B cell (primary cell): ENCODE measurements at regions not wholly inside any gene's neighbourhood (a gene's known extent, or its start where the extent isn't known, plus 50 kb on each side); places are given as distances from the start of the nearest gene placed in this dataset.

ENCODE experiments used
- ATAC-seq: fragments of 200-7000 bp; cut with Tn5 transposase; one replicate; pipeline ENCODE4 v1.10.0; 2021; ENCODE audit warnings: low read depth, mild to moderate bottlenecking, moderate number of reproducible peaks, moderate library complexity
- CTCF ChIA-PET: fragments of 350-600 bp; sonication (Branson Sonifier 250); formaldehyde crosslinking; loops from one replicate; lab custom pipeline; 2021; ENCODE audit warnings: antibody characterized with exemption, inconsistent platforms; lab: Charles Lee
- POLR2A ChIA-PET: fragments of 350-600 bp; sonication (Branson Sonifier 250); formaldehyde crosslinking; loops from one replicate; lab custom pipeline; 2021; ENCODE audit warnings: antibody characterized with exemption; lab: Charles Lee
- DNase-seq: peaks from one replicate; pipeline ENCODE4 v3.0.0; 2013
- H2AFZ ChIP-seq: 2 replicates; pipeline ENCODE4 v1.6.1; 2012; ENCODE audit warnings: mild to moderate bottlenecking, low read depth, low read length; ENCODE audit not compliant: insufficient read depth, poor library complexity, severe bottlenecking
- H3K27ac ChIP-seq, 2 donors: 1 replicate in 1 of 2; 2 replicates in 1 of 2; pipeline ENCODE4 v1.5.1; 2012 to 2013; ENCODE audit warnings: low read length in 2 of 2, mild to moderate bottlenecking in 2 of 2, moderate library complexity in 1 of 2
- H3K27me3 ChIP-seq, 4 experiments: fragments of 200-600 bp in 1 of 4; sonication (generic) in 1 of 4; replicated peaks in 1 of 4; 1 replicate in 2 of 4; 2 replicates in 2 of 4; pipeline versions ENCODE4 v1.6.1 to v1.7.0; 2013 to 2016; ENCODE audit warnings: low read length in 3 of 4, mild to moderate bottlenecking in 2 of 4, mixed read lengths in 1 of 4, moderate library complexity in 1 of 4; ENCODE audit not compliant: insufficient read depth in 4 of 4, control insufficient read depth in 3 of 4; ENCODE audit errors: control extremely low read depth in 1 of 4
- H3K36me3 ChIP-seq, 2 experiments: replicated peaks in 1 of 2; 1 replicate in 1 of 2; 2 replicates in 1 of 2; pipeline versions ENCODE4 v1.6.1 to v1.7.1; 2013; ENCODE audit warnings: low read length in 1 of 2; ENCODE audit not compliant: insufficient read depth in 2 of 2, control insufficient read depth in 1 of 2; ENCODE audit errors: control extremely low read depth in 1 of 2, extremely low read depth in 1 of 2
- H3K4me1 ChIP-seq, 2 donors: fragments of 200-600 bp in 1 of 2; sonication (generic) in 1 of 2; 1 replicate in 1 of 2; 2 replicates in 1 of 2; pipeline versions ENCODE4 v1.5.1 to v1.6.1; 2013 to 2017; ENCODE audit warnings: low read length in 2 of 2; ENCODE audit not compliant: control insufficient read depth in 2 of 2, insufficient read depth in 2 of 2
- H3K4me2 ChIP-seq: replicated peaks from 2 replicates; pipeline ENCODE3; 2012; ENCODE audit warnings: mild to moderate bottlenecking, low read depth, low read length; ENCODE audit not compliant: poor library complexity, severe bottlenecking
- H3K4me3 ChIP-seq, 5 experiments: fragments of 200-600 bp in 1 of 5; sonication (generic) in 1 of 5; 1 replicate in 3 of 5; 2 replicates in 2 of 5; pipeline versions ENCODE4 v1.5.1 to v1.7.0; 2011 to 2016; ENCODE audit warnings: low read length in 4 of 5, mild to moderate bottlenecking in 4 of 5, low read depth in 2 of 5, control low read depth in 1 of 5, moderate library complexity in 1 of 5; ENCODE audit not compliant: insufficient read depth in 1 of 5; ENCODE audit errors: control extremely low read depth in 1 of 5, extremely low read depth in 1 of 5
- H3K79me2 ChIP-seq: fragments of 200-600 bp; sonication (generic); one replicate; pipeline ENCODE4 v1.6.0; 2016; ENCODE audit warnings: low read length; ENCODE audit not compliant: control insufficient read depth, insufficient read depth
- H3K9ac ChIP-seq: fragments of 200-600 bp; sonication (generic); 2 replicates; pipeline ENCODE4 v1.6.1; 2017; ENCODE audit warnings: mild to moderate bottlenecking, low read length, moderate library complexity
- H3K9me3 ChIP-seq, 3 donors: one replicate each; pipeline versions ENCODE4 v1.6.1 to v1.7.1; 2013; ENCODE audit warnings: low read length in 2 of 3; ENCODE audit not compliant: control insufficient read depth in 2 of 3, insufficient read depth in 1 of 3; ENCODE audit errors: control extremely low read depth in 1 of 3
- H4K20me1 ChIP-seq: 2 replicates; pipeline ENCODE4 v1.6.0; 2012; ENCODE audit warnings: mild to moderate bottlenecking, low read length; ENCODE audit not compliant: insufficient read depth, control insufficient read depth, poor library complexity, severe bottlenecking
- H3K27ac Mint-ChIP-seq: one replicate; pipeline ENCODE4 v1.8.0; 2021; ENCODE audit warnings: mixed read lengths
- H3K27me3 Mint-ChIP-seq: one replicate; pipeline ENCODE4 v1.8.0; 2021; ENCODE audit warnings: mixed read lengths
- H3K4me1 Mint-ChIP-seq: one replicate; pipeline ENCODE4 v1.8.0; 2021; ENCODE audit warnings: mixed read lengths
- H3K4me3 Mint-ChIP-seq: one replicate; pipeline ENCODE4 v1.8.0; 2021; ENCODE audit warnings: mixed read lengths
- H3K9me3 Mint-ChIP-seq: one replicate; pipeline ENCODE4 v1.8.0; 2022; ENCODE audit warnings: mixed read lengths; ENCODE audit not compliant: insufficient read depth
- CTCF ChIP-seq: fragments of 200-600 bp; IDR thresholded peaks from one replicate; pipeline ENCODE4 v1.8.0; 2022; ENCODE audit warnings: antibody characterized with exemption, mild to moderate bottlenecking
- EZH2 ChIP-seq: IDR thresholded peaks from 2 replicates; pipeline ENCODE4 v1.6.1; 2012; ENCODE audit warnings: borderline replicate concordance, low read depth, mild to moderate bottlenecking, moderate library complexity, low read length; ENCODE audit not compliant: insufficient read depth, poor library complexity, severe bottlenecking
- WGBS: methylation state at CpG from one replicate; pipeline ENCODE4 v1.1.5; 2013; ENCODE audit warnings: missing lambda C conversion rate; ENCODE audit not compliant: insufficient coverage; 5-methylcytosine and 5-hydroxymethylcytosine counted together
- intact Hi-C: fragments of 100-400 bp; cut with micrococcal nuclease; formaldehyde crosslinking; loops from one replicate; pipeline ENCODE4 v1.10.0; 2022

GRCh38 chr12:93116632-93117031, 187.5 kb upstream of the EEA1 start:
- WGBS, result 100% methylated on average over 1 of the region's 4 CpGs
- Histone ChIP-seq H3K27me3 (no peaks in the 10 kb centered on the region), H3K9me3 (peaks cover 0 to 3% (median 0%) of the 10 kb centered on the region in 3 donors), H3K4me3 (no peak overlapping the region), H3K27ac (no peak overlapping the region), H4K20me1 (no peaks in the 10 kb centered on the region), H2AFZ (no peak overlapping the region), H3K4me1 (no peaks in the 10 kb centered on the region), H3K9ac (no peak overlapping the region), H3K36me3 (no peaks in the 10 kb centered on the region), H3K4me2 (no peak overlapping the region), H3K79me2 (no peaks in the 10 kb centered on the region)
- POLR2A ChIA-PET, result no interaction called here
- Mint-ChIP-seq H3K9me3 (no peaks in the 10 kb centered on the region), H3K27ac (no peak overlapping the region), H3K4me1 (no peaks in the 10 kb centered on the region), H3K4me3 (no peak overlapping the region), H3K27me3 (no peaks in the 10 kb centered on the region)
- DNase-seq (no peak), ATAC-seq (no peak)
- TF ChIP-seq EZH2 (no peak), CTCF (no peak)
- intact Hi-C loops, result no loop called here
- CTCF ChIA-PET, result no interaction called here

GRCh38 chr12:93121729-93122488, 192.8 kb upstream of the EEA1 start:
- intact Hi-C loops, result no loop called here
- peaks cover 0 to 4% (median 0%) of the 10 kb centered on the region in 3 donors for H3K9me3 ChIP-seq
- H2AFZ ChIP-seq, result no peak overlapping the region
- H4K20me1 ChIP-seq, result no peaks in the 10 kb centered on the region
- DNase-seq (no peak), ATAC-seq (no peak)
- Mint-ChIP-seq H3K27ac (no peak overlapping the region), H3K4me1 (peaks cover 16% of the 10 kb centered on the region), H3K4me3 (no peak overlapping the region), H3K27me3 (no peaks in the 10 kb centered on the region), H3K9me3 (no peaks in the 10 kb centered on the region)
- no peak overlapping the region for H3K9ac ChIP-seq
- no peaks in the 10 kb centered on the region for H3K36me3 ChIP-seq
- H3K79me2 ChIP-seq, result no peaks in the 10 kb centered on the region
- no peak for TF ChIP-seq CTCF
- no peak for TF ChIP-seq EZH2
- CTCF ChIA-PET, result interaction anchor here (0.9 to 1.1 kb wide), 2 partner anchors 23 to 130 kb away, joined by 3 to 5 read pairs; no protein-coding TSS in a partner anchor
- H3K27me3 ChIP-seq, result no peaks in the 10 kb centered on the region
- POLR2A ChIA-PET, result no interaction called here
- no peak overlapping the region for H3K4me2 ChIP-seq
- H3K27ac ChIP-seq, result no peak overlapping the region
- peaks cover 14 to 15% of the 10 kb centered on the region in 2 donors for H3K4me1 ChIP-seq
- 91% methylated on average over 3 of the region's 4 CpGs for WGBS
- no peak overlapping the region for H3K4me3 ChIP-seq
